GM19193 (cell line): ENCODE measurements at regions not wholly inside any gene's neighbourhood (a gene's known extent, or its start where the extent isn't known, plus 50 kb on each side); places are given as distances from the start of the nearest gene placed in this dataset.

Source experiments
- POLR2A ChIP-seq: IDR thresholded peaks from 4 replicates; pipeline ENCODE4 v1.6.1; 2011; ENCODE audit not compliant: insufficient read depth, insufficient read length; ENCODE audit errors: extremely low read depth

DNA sequence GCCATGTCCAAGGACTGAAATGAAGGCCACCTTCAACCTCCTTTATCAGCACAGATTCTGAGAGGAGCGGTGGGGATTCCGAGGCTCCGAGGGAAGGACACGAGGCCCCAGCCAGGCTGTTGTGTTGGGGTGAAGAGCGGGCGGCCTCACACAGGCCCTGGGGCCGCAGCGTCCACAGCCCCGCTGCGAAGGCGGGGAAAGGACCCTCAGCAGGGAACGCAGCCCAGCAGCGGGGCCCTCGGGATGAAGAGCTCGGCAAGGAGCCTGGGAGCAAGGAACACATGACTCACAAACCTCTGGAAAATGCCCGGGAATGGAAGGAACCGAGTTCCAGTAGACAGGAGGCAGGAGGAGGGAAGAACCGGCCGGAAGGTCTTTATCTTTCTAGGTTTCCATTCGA, 227.2 kb downstream of the BRD1 start:
- no peak for TF ChIP-seq POLR2A

- TF ChIP-seq POLR2A: no peak
Measured at GRCh38 chr22:49599691-49600455, 227.8 kb downstream of the BRD1 start.

DNA sequence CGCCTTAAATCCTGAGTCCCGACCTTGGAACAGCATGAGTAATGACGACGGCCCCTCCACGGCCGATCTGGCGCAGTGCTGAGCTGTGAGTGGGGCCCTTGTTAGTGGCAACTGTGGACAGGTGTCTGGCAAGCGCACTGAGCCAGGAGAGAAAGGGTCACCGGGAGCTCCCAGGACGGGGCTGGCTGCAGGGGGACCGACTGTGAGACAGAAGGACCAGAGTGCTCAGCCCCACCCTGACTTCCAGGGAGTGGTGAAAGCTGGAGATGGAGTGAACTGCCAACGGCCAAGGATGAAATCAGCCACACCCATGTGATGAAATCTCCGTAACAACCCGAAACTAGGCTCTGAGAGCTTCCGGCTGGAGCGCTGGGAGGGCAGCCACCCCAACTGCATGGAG, 228.6 kb downstream of the BRD1 start:
- TF ChIP-seq POLR2A: no peak

- TF ChIP-seq POLR2A: no peak
Measured at GRCh38 chr22:49598338-49598737, 229.3 kb downstream of the BRD1 start.

GRCh38 chr22:49597428-49598039, 230.1 kb downstream of the BRD1 start:
- TF ChIP-seq POLR2A: no peak

DNA sequence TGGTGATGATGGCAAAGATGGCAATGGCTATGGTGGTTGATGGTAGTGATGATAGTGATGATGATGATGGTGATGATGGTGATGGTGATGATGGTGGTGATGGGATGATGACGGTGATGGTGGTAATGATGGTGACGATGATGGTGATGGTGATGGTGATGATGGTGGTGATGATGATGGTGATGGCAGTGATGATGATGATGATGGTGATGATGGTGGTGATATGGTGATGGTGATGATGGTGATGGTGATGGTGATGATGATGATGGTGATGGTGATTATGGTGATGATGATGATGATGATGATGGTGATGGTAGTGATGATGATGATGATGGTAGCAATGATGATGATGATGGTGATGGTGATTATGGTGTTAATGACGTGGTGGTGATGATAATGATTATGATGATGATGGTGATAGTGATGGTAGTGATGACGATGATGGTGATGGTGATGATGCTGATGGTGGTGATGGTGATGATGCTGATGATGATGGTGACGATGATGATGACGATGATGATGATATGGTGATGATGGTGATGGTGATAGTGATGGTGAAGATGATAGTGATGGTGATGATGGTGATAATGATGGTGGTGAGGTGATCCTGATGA, 232.1 kb downstream of the BRD1 start:
- no peak for TF ChIP-seq POLR2A

- no peak for TF ChIP-seq POLR2A
Measured at GRCh38 chr22:49594078-49594477, 233.6 kb downstream of the BRD1 start.

- no peak for TF ChIP-seq POLR2A
Measured at GRCh38 chr22:49593509-49593908, 234.2 kb downstream of the BRD1 start.

DNA sequence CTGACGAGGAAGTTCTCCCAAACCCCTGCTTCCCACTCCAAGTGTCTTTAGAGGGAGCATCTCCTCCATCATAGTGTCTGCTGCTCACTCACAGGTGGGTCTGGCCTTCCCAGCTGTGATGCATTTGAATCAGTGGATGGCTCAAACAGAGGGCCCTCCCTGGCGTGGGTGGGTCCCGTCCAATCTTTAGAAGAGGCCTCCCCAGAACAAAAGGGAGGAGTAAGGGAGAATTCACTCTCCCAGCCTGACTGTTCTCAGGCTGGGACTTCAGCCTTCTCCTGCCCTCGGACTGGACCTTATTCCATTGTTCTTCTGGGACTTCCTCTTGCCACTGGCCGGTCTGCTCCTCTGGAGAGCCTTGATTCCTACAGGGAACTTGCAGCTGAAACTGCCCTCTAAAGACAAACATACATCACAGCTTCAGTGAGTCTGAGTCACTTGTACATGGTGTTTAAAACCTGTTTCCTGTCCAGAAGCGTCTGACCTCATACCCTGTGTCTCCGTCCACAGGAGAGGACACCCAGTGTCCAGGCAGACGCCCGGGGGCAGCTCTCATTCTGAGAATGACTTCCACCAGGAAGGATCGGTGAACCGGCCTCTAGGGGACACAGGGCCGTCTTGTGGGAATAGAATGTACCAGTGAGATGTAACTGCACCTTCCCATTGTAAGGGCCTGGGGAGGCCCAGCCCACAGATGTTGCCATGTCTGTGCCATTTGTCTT, 234.7 kb downstream of the BRD1 start:
- no peak for TF ChIP-seq POLR2A

- no peak for TF ChIP-seq POLR2A
Measured at GRCh38 chr22:49590851-49591445, 236.7 kb downstream of the BRD1 start.

GRCh38 chr22:49590381-49590780, 237.3 kb downstream of the BRD1 start:
- no peak for TF ChIP-seq POLR2A

GRCh38 chr22:49589811-49590210, 237.9 kb downstream of the BRD1 start:
- no peak for TF ChIP-seq POLR2A

- TF ChIP-seq POLR2A: no peak
Measured at GRCh38 chr22:49589301-49589700, 238.4 kb downstream of the BRD1 start.

- TF ChIP-seq POLR2A: no peak
Measured at GRCh38 chr22:49588739-49589138, 238.9 kb downstream of the BRD1 start.

DNA sequence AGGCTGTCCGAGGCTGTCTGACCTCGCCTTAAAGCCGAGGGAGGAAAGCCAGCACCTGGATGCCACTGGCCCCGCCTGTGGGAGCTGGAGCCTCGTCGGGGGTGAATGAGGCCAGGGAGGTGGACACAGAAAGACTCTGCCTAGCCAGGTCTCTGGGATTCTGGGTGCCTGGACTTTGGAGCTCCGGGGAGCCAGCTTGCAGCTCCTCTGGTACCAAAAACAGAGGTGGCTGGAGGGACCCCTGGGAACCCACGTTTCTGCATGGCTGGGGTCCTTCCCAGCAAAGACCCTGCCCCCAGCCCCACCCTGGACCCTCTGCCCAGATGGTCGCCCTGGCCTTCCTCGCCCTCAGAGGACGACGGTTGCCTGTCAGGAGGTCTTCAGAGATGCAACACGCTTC, 239.7 kb downstream of the BRD1 start:
- TF ChIP-seq POLR2A: no peak
